ENCODE measurements at regions not wholly inside any gene's neighbourhood (a gene's known extent, or its start where the extent isn't known, plus 50 kb on each side); places are given as distances from the start of the nearest gene placed in this dataset.

- H3K79me2 ChIP-seq (ENCODE audit: insufficient read depth, low read length) = no peaks in the 10 kb centered on the region
- intact Hi-C loops (cut with micrococcal nuclease; ENCODE audit: unreplicated experiment) = no loop called here
- no peaks in the 10 kb centered on the region for H3K9me3 ChIP-seq (ENCODE audit: low read length)
- CTCF ChIA-PET (ENCODE audit: low intra/inter-chr PET ratio, low total read pairs) = no interaction called here
- no peak for ATAC-seq
- H3K27ac ChIP-seq (ENCODE audit: extremely low read length, insufficient read depth, low read length) = no peak overlapping the region
- POLR2A ChIA-PET = no interaction called here
- no peaks in the 10 kb centered on the region for H3K27me3 ChIP-seq (ENCODE audit: control insufficient read depth in 1 of 2, insufficient read depth in 2 of 2, low read length in 2 of 2)
- H3K9ac ChIP-seq (ENCODE audit: insufficient read depth, low read depth, low read length) = no peak overlapping the region
- no peaks in the 10 kb centered on the region for H3K36me3 ChIP-seq (replicated peaks in 1 of 2; ENCODE audit: control insufficient read depth in 1 of 2, insufficient read depth in 2 of 2, low read length in 2 of 2)
- H4K20me1 ChIP-seq (ENCODE audit: insufficient read depth, low read length) = no peaks in the 10 kb centered on the region
- 24% methylated on average over 3 of the region's 3 CpGs for WGBS (ENCODE audit: low lambda C conversion rate)
- no peak for FAIRE-seq
- TF ChIP-seq SNAPC2 (CRISPR knock-in tag; IDR thresholded peaks at IDR 0.05) = no peak
- TF ChIP-seq NFKB2 (CRISPR knock-in tag; IDR thresholded peaks at IDR 0.05; ENCODE audit: borderline replicate concordance) = no peak
- TF ChIP-seq IKZF1 (IDR thresholded peaks at IDR 0.05) = no peak
- no peak for TF ChIP-seq ZNF597 (CRISPR knock-in tag; IDR thresholded peaks at IDR 0.05)
- no peak for TF ChIP-seq ZNF563 (CRISPR knock-in tag; IDR thresholded peaks at IDR 0.05)
- TF ChIP-seq NFIC (IDR thresholded peaks at IDR 0.05; ENCODE audit: low read length) = no peak
- TF ChIP-seq NFE2L1 (CRISPR knock-in tag; IDR thresholded peaks at IDR 0.05; ENCODE audit: borderline replicate concordance) = no peak
- TF ChIP-seq, protein P1, sequence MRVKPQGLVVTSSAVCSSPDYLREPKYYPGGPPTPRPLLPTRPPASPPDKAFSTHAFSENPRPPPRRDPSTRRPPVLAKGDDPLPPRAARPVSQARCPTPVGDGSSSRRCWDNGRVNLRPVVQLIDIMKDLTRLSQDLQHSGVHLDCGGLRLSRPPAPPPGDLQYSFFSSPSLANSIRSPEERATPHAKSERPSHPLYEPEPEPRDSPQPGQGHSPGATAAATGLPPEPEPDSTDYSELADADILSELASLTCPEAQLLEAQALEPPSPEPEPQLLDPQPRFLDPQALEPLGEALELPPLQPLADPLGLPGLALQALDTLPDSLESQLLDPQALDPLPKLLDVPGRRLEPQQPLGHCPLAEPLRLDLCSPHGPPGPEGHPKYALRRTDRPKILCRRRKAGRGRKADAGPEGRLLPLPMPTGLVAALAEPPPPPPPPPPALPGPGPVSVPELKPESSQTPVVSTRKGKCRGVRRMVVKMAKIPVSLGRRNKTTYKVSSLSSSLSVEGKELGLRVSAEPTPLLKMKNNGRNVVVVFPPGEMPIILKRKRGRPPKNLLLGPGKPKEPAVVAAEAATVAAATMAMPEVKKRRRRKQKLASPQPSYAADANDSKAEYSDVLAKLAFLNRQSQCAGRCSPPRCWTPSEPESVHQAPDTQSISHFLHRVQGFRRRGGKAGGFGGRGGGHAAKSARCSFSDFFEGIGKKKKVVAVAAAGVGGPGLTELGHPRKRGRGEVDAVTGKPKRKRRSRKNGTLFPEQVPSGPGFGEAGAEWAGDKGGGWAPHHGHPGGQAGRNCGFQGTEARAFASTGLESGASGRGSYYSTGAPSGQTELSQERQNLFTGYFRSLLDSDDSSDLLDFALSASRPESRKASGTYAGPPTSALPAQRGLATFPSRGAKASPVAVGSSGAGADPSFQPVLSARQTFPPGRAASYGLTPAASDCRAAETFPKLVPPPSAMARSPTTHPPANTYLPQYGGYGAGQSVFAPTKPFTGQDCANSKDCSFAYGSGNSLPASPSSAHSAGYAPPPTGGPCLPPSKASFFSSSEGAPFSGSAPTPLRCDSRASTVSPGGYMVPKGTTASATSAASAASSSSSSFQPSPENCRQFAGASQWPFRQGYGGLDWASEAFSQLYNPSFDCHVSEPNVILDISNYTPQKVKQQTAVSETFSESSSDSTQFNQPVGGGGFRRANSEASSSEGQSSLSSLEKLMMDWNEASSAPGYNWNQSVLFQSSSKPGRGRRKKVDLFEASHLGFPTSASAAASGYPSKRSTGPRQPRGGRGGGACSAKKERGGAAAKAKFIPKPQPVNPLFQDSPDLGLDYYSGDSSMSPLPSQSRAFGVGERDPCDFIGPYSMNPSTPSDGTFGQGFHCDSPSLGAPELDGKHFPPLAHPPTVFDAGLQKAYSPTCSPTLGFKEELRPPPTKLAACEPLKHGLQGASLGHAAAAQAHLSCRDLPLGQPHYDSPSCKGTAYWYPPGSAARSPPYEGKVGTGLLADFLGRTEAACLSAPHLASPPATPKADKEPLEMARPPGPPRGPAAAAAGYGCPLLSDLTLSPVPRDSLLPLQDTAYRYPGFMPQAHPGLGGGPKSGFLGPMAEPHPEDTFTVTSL (CRISPR knock-in tag; IDR thresholded peaks at IDR 0.05; ENCODE audit: borderline replicate concordance) = no peak
- TF ChIP-seq SP5 (CRISPR knock-in tag; IDR thresholded peaks at IDR 0.05; ENCODE audit: borderline replicate concordance, low read depth) = no peak
- in situ Hi-C loops (cut with HindIII; ENCODE audit: extremely low pct_ligation_motif_present, low pct_unique_long_range_greater_than_20kb) = no loop called here
- H3K4me1 ChIP-seq (ENCODE audit: insufficient read depth, low read length) = no peaks in the 10 kb centered on the region
- no peak overlapping the region for H3K4me3 ChIP-seq (replicated peaks in 1 of 3; ENCODE audit: insufficient read depth in 1 of 3, low read depth in 2 of 3, low read length in 3 of 3)
- H2AFZ ChIP-seq (ENCODE audit: low read length) = no peak overlapping the region
- no peak overlapping the region for H3K4me2 ChIP-seq (ENCODE audit: low read depth, low read length)
- BruUV-seq (replicated peaks) = no TSS peak
- no peak for DNase-seq (ENCODE audit: low spot score)
These were observed 151.6 kb downstream of the FAT3 start for GRCh38 chr11:92376146-92376599.
